Activated naive CD8-positive, alpha-beta T cell (primary cell): ENCODE measurements at regions not wholly inside any gene's neighbourhood (a gene's known extent, or its start where the extent isn't known, plus 50 kb on each side); places are given as distances from the start of the nearest gene placed in this dataset.

Experiments used
- H3K27ac Mint-ChIP-seq: one replicate; pipeline ENCODE4 v1.8.0; 2021; ENCODE audit warnings: mixed read lengths
- H3K27me3 Mint-ChIP-seq: one replicate; pipeline ENCODE4 v1.8.0; 2021; ENCODE audit warnings: mixed read lengths
- H3K36me3 Mint-ChIP-seq: one replicate; pipeline ENCODE4 v1.8.0; 2021; ENCODE audit warnings: mixed read lengths
- H3K4me1 Mint-ChIP-seq: one replicate; pipeline ENCODE4 v1.8.0; 2021; ENCODE audit warnings: low read depth, mixed read lengths
- H3K4me3 Mint-ChIP-seq: one replicate; pipeline ENCODE4 v1.8.0; 2021; ENCODE audit warnings: mild to moderate bottlenecking, mixed read lengths
- H3K9me3 Mint-ChIP-seq: one replicate; pipeline ENCODE4 v1.8.0; 2021; ENCODE audit warnings: low read depth, mixed read lengths

DNA sequence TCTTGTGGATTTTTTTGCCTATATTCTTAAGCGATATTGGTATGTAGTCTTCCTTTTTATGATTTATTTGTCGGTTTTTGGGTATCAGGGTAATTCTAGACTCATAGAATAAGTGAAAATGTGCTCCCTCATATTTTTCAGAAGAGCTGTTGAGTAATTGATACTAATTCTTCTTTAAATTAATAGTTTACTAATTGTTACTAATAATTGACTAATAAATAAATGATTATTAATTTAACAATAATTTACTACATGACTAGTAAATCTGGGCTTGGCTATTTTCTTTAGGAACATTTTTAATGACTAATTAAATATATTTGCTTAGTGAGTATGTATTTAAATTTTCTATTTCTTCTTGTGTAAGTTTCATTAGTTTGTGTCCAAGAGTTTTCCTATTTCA, 325.0 kb downstream of the ADCYAP1 start:
- H3K27ac Mint-ChIP-seq, result no peak overlapping the region
- H3K4me1 Mint-ChIP-seq, result no peaks in the 10 kb centered on the region
- peaks cover 23% of the 10 kb centered on the region for H3K9me3 Mint-ChIP-seq
- no peaks in the 10 kb centered on the region for H3K36me3 Mint-ChIP-seq
- H3K4me3 Mint-ChIP-seq, result no peak overlapping the region
- no peaks in the 10 kb centered on the region for H3K27me3 Mint-ChIP-seq

- Mint-ChIP-seq H3K36me3 (no peaks in the 10 kb centered on the region), H3K4me3 (no peak overlapping the region), H3K27ac (no peak overlapping the region), H3K4me1 (no peaks in the 10 kb centered on the region), H3K27me3 (no peaks in the 10 kb centered on the region), H3K9me3 (peaks cover 35% of the 10 kb centered on the region)
These were observed 328.2 kb downstream of the ADCYAP1 start for GRCh38 chr18:1232867-1233266.

DNA sequence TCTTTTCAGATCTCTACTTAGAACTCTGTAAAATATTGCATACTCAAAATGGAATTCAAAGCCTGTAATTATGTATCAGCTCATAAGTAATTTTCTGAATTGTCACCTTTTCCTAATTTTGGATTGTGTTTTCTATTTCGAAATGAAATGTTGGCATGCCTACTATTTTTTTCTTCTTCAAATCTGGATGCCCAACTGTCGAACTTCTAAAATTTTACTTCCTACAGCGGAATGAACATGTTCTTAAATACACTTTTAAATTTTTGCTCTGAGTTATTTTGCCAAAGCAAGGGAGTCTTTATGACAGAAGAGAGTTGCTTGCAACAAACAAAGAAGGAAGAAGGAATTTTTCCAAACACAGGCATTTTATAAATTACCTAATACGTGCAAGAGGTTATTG, 336.0 kb downstream of the ADCYAP1 start:
- Mint-ChIP-seq H3K36me3 (no peaks in the 10 kb centered on the region), H3K4me1 (no peaks in the 10 kb centered on the region), H3K27ac (no peak overlapping the region), H3K9me3 (peaks cover 8% of the 10 kb centered on the region), H3K4me3 (no peak overlapping the region), H3K27me3 (no peaks in the 10 kb centered on the region)

GRCh38 chr18:1244397-1245122, 339.9 kb downstream of the ADCYAP1 start:
- Mint-ChIP-seq H3K4me3 (no peak overlapping the region), H3K36me3 (no peaks in the 10 kb centered on the region), H3K4me1 (no peaks in the 10 kb centered on the region), H3K27ac (no peak overlapping the region), H3K27me3 (no peaks in the 10 kb centered on the region), H3K9me3 (peaks cover 4% of the 10 kb centered on the region)

GRCh38 chr18:1246827-1247226, 342.2 kb downstream of the ADCYAP1 start:
- no peaks in the 10 kb centered on the region for H3K36me3 Mint-ChIP-seq
- H3K27me3 Mint-ChIP-seq, result no peaks in the 10 kb centered on the region
- H3K4me1 Mint-ChIP-seq, result no peaks in the 10 kb centered on the region
- peaks cover 4% of the 10 kb centered on the region for H3K9me3 Mint-ChIP-seq
- no peak overlapping the region for H3K4me3 Mint-ChIP-seq
- no peak overlapping the region for H3K27ac Mint-ChIP-seq

DNA sequence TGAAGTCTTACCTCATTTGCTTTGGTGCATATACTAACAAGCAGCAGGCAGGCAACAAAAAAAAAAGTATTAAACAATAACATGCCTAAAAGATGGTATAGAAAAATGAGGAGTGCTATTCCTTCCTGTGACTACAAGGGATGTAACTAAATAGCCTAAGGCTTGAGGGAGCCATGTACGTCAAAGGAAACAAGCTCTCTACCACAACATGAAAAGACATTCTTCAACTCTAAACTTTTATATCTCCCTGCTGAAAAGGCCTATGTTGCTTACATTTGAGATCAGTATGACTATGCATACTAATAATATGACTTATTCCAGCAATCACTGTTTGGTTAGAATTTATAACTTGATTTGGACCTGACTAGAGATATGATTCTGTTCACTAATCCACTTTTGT, 347.9 kb downstream of the ADCYAP1 start:
- no peaks in the 10 kb centered on the region for H3K4me1 Mint-ChIP-seq
- no peak overlapping the region for H3K27ac Mint-ChIP-seq
- H3K9me3 Mint-ChIP-seq, result peaks cover 5% of the 10 kb centered on the region
- H3K36me3 Mint-ChIP-seq, result no peaks in the 10 kb centered on the region
- no peaks in the 10 kb centered on the region for H3K27me3 Mint-ChIP-seq
- H3K4me3 Mint-ChIP-seq, result no peak overlapping the region

- Mint-ChIP-seq H3K4me1 (no peaks in the 10 kb centered on the region), H3K4me3 (no peak overlapping the region), H3K27me3 (no peaks in the 10 kb centered on the region), H3K9me3 (peaks cover 5% of the 10 kb centered on the region), H3K36me3 (no peaks in the 10 kb centered on the region), H3K27ac (no peak overlapping the region)
These were observed 348.3 kb downstream of the ADCYAP1 start for GRCh38 chr18:1252936-1253335.

DNA sequence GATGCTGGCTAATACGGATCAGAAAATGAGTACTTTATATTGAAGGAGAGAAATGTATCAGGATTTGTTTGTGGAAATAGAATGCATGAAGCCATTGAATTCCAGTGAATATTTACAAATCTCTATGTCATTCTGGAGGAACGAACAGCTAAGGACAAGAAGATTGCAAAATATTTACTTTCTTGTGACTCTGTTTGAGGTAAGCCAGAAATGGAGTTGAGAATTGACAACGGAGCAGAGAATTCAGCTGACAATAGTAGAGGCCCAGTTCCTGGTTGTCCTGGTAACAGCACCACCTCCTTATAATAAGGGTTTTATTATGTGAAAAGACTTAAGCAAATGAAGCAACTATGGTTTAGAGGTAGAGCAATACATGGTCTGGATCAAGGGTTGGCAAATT, 349.2 kb downstream of the ADCYAP1 start:
- H3K4me3 Mint-ChIP-seq, result no peak overlapping the region
- peaks cover 5% of the 10 kb centered on the region for H3K9me3 Mint-ChIP-seq
- H3K4me1 Mint-ChIP-seq, result no peaks in the 10 kb centered on the region
- no peak overlapping the region for H3K27ac Mint-ChIP-seq
- no peaks in the 10 kb centered on the region for H3K36me3 Mint-ChIP-seq
- H3K27me3 Mint-ChIP-seq, result no peaks in the 10 kb centered on the region

GRCh38 chr18:1261054-1261453, 356.4 kb downstream of the ADCYAP1 start:
- Mint-ChIP-seq H3K4me1 (no peaks in the 10 kb centered on the region), H3K36me3 (no peaks in the 10 kb centered on the region), H3K9me3 (peaks cover 21% of the 10 kb centered on the region), H3K27ac (no peak overlapping the region), H3K4me3 (no peak overlapping the region), H3K27me3 (no peaks in the 10 kb centered on the region)

GRCh38 chr18:1267021-1267420, 362.4 kb downstream of the ADCYAP1 start:
- H3K27ac Mint-ChIP-seq, result no peak overlapping the region

GRCh38 chr18:1270081-1270480, 365.4 kb downstream of the ADCYAP1 start:
- Mint-ChIP-seq H3K4me3 (no peak overlapping the region), H3K27ac (no peak overlapping the region), H3K4me1 (no peaks in the 10 kb centered on the region), H3K36me3 (no peaks in the 10 kb centered on the region), H3K27me3 (no peaks in the 10 kb centered on the region), H3K9me3 (peaks cover 8% of the 10 kb centered on the region)

More at GRCh38 chr18:1267021-1267420, 362.4 kb downstream of the ADCYAP1 start:
- H3K27me3 Mint-ChIP-seq, result no peaks in the 10 kb centered on the region
- H3K4me1 Mint-ChIP-seq, result no peaks in the 10 kb centered on the region
- H3K4me3 Mint-ChIP-seq, result no peak overlapping the region
- H3K9me3 Mint-ChIP-seq, result peaks cover 8% of the 10 kb centered on the region
- H3K36me3 Mint-ChIP-seq, result no peaks in the 10 kb centered on the region

- peaks cover 12% of the 10 kb centered on the region for H3K9me3 Mint-ChIP-seq
- no peak overlapping the region for H3K27ac Mint-ChIP-seq
- no peak overlapping the region for H3K4me3 Mint-ChIP-seq
- no peaks in the 10 kb centered on the region for H3K27me3 Mint-ChIP-seq
- no peaks in the 10 kb centered on the region for H3K4me1 Mint-ChIP-seq
- H3K36me3 Mint-ChIP-seq, result no peaks in the 10 kb centered on the region
These were observed 368.8 kb downstream of the ADCYAP1 start for GRCh38 chr18:1273469-1273868.

- H3K36me3 Mint-ChIP-seq, result no peaks in the 10 kb centered on the region
- H3K27ac Mint-ChIP-seq, result no peak overlapping the region
- H3K4me1 Mint-ChIP-seq, result no peaks in the 10 kb centered on the region
- H3K4me3 Mint-ChIP-seq, result no peak overlapping the region
- peaks cover 6% of the 10 kb centered on the region for H3K9me3 Mint-ChIP-seq
- no peaks in the 10 kb centered on the region for H3K27me3 Mint-ChIP-seq
These were observed 387.5 kb downstream of the ADCYAP1 start for GRCh38 chr18:1292167-1292566.

GRCh38 chr18:1294229-1294628, 389.6 kb downstream of the ADCYAP1 start:
- H3K27me3 Mint-ChIP-seq, result no peaks in the 10 kb centered on the region
- no peak overlapping the region for H3K4me3 Mint-ChIP-seq
- H3K27ac Mint-ChIP-seq, result no peak overlapping the region
- no peaks in the 10 kb centered on the region for H3K36me3 Mint-ChIP-seq
- H3K9me3 Mint-ChIP-seq, result peaks cover 8% of the 10 kb centered on the region
- no peaks in the 10 kb centered on the region for H3K4me1 Mint-ChIP-seq

DNA sequence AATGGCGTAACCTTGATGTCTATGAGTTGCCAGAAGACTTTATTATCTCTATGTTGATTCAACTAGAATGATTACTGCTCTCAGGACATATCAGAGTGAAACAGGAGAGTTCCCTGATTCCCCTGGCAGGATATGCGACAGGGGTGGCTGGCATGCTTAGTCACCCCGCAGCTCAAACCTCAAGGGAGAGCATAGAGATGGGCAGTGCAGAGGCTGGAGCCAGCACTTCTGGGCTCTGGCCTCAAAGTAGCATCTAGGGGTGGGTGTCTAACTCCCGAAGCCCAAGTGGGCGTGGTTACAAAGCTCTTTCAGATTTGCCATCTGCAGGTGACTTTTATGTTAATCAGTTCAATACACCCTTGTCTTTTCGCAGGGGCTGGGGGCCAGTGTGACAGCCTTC, 391.6 kb downstream of the ADCYAP1 start:
- Mint-ChIP-seq H3K4me1 (no peaks in the 10 kb centered on the region), H3K27me3 (no peaks in the 10 kb centered on the region), H3K9me3 (peaks cover 8% of the 10 kb centered on the region), H3K27ac (no peak overlapping the region), H3K36me3 (no peaks in the 10 kb centered on the region), H3K4me3 (no peak overlapping the region)

- H3K27me3 Mint-ChIP-seq, result no peaks in the 10 kb centered on the region
- H3K4me3 Mint-ChIP-seq, result no peak overlapping the region
- H3K9me3 Mint-ChIP-seq, result peaks cover 1% of the 10 kb centered on the region
- no peak overlapping the region for H3K27ac Mint-ChIP-seq
- H3K36me3 Mint-ChIP-seq, result no peaks in the 10 kb centered on the region
- no peaks in the 10 kb centered on the region for H3K4me1 Mint-ChIP-seq
These were observed 398.2 kb downstream of the ADCYAP1 start for GRCh38 chr18:1302861-1303260.
